PC-3 (cell line): ENCODE measurements at regions not wholly inside any gene's neighbourhood (a gene's known extent, or its start where the extent isn't known, plus 50 kb on each side); places are given as distances from the start of the nearest gene placed in this dataset.

Experiments used
- ATAC-seq: fragments of 200-7000 bp; cut with Tn5 transposase; 2 replicates; pipeline ENCODE4 v1.9.1; 2020; ENCODE audit warnings: mild to moderate bottlenecking, moderate library complexity
- BruUV-seq: library from RNA; stranded (reverse); fragments of 400-500 nt; replicated peaks from 2 replicates; lab custom pipeline; 2021; lab: Mats Ljungman, UMichigan
- CTCF ChIA-PET: fragments of 300-600 bp; sonication (Branson Sonifier 250); formaldehyde crosslinking; loops from one replicate; lab custom pipeline; 2022; ENCODE audit warnings: antibody characterized with exemption; lab: Charles Lee
- POLR2A ChIA-PET: fragments of 300-600 bp; sonication (Branson Sonifier 250); formaldehyde crosslinking; loops from one replicate; lab custom pipeline; 2022; ENCODE audit warnings: antibody characterized with exemption; ENCODE audit not compliant: unreplicated experiment; lab: Charles Lee
- DNase-seq: peaks from one replicate; pipeline ENCODE4 v3.0.0-alpha.2; 2015
- H2AFZ ChIP-seq: fragments of 300-600 bp; sonication (generic); 2 replicates; pipeline ENCODE4 v1.6.0; 2016; ENCODE audit warnings: antibody characterized with exemption, low read length
- H3F3A ChIP-seq: fragments of 300-600 bp; sonication (generic); one replicate; pipeline ENCODE4 v1.6.0; 2017; ENCODE audit warnings: antibody characterized with exemption, low read length, control low read depth, mild to moderate bottlenecking; ENCODE audit not compliant: unreplicated experiment
- H3K27ac ChIP-seq: fragments of 300-600 bp; sonication (generic); 2 replicates; pipeline ENCODE4 v1.5.1; 2016; ENCODE audit warnings: mild to moderate bottlenecking, low read length
- H3K27me3 ChIP-seq: fragments of 300-600 bp; sonication (generic); 2 replicates; pipeline ENCODE4 v1.6.1; 2016; ENCODE audit warnings: low read length, mixed read lengths
- H3K36me3 ChIP-seq: fragments of 300-600 bp; sonication (generic); 2 replicates; pipeline ENCODE4 v1.6.1; 2016; ENCODE audit warnings: low read depth, mixed run types, low read length, mixed read lengths
- H3K4me1 ChIP-seq: fragments of 300-600 bp; sonication (generic); 2 replicates; pipeline ENCODE4 v1.5.1; 2016; ENCODE audit warnings: low read length; ENCODE audit not compliant: insufficient read depth
- H3K4me2 ChIP-seq: fragments of 300-600 bp; sonication (generic); 2 replicates; pipeline ENCODE4 v1.6.0; 2016; ENCODE audit warnings: low read length
- H3K4me3 ChIP-seq: fragments of 300-600 bp; sonication (generic); 2 replicates; pipeline ENCODE4 v1.5.1; 2016; ENCODE audit warnings: mild to moderate bottlenecking, low read length, mixed read lengths
- H3K79me2 ChIP-seq: fragments of 300-600 bp; sonication (generic); 2 replicates; pipeline ENCODE4 v1.6.1; 2017; ENCODE audit warnings: low read length, mixed read lengths
- H3K9ac ChIP-seq: fragments of 300-600 bp; sonication (generic); 2 replicates; pipeline ENCODE4 v1.6.0; 2016; ENCODE audit warnings: mild to moderate bottlenecking, low read length
- H3K9me2 ChIP-seq: fragments of 300-600 bp; sonication (generic); replicated peaks from 2 replicates; pipeline ENCODE4 v1.6.1; 2016; ENCODE audit warnings: mixed run types, low read length, mixed read lengths
- H3K9me3 ChIP-seq: fragments of 300-600 bp; sonication (generic); 2 replicates; pipeline ENCODE4 v1.6.1; 2016; ENCODE audit warnings: low read length, mixed read lengths
- H4K20me1 ChIP-seq: fragments of 300-600 bp; sonication (generic); 2 replicates; pipeline ENCODE4 v1.6.1; 2016; ENCODE audit warnings: low read length, mixed read lengths
- CTCF ChIP-seq: fragments of 300-600 bp; sonication (generic); conservative IDR thresholded peaks from 2 replicates; pipeline ENCODE4 v1.5.1; 2017; ENCODE audit warnings: antibody characterized with exemption, low read depth, mild to moderate bottlenecking, low read length
- EZH2 ChIP-seq: fragments of 300-600 bp; sonication (generic); IDR thresholded peaks from one replicate; pipeline ENCODE4 v1.6.1; 2017; ENCODE audit warnings: antibody characterized with exemption, mild to moderate bottlenecking, low read length; ENCODE audit not compliant: unreplicated experiment
- EZH2phosphoT487 ChIP-seq: fragments of 300-600 bp; sonication (generic); IDR thresholded peaks from 2 replicates; pipeline ENCODE4 v1.6.1; 2018; ENCODE audit warnings: mild to moderate bottlenecking, antibody characterized with exemption, low read length, borderline replicate concordance
- intact Hi-C: fragments of 100-400 bp; cut with micrococcal nuclease; formaldehyde crosslinking; loops from 2 replicates; pipeline ENCODE4 v1.9.0; 2023

DNA sequence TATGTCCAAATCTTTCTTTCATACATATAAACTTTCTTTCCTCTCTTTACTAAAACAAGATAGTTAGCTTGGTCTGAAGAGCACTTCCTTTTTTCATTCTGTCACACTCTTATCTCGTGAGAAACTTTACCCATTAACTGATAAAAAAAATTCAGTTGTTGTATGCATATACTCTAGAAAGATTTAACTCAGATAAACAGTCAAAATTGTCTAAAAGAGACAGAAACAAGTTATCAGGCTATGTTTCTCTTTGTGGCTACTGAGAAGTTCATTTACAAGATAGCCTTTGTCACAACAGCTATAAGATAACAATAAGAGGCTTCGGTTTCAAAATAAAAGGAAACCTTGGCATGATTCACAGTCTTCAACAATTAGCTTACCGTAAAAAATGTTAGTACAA lies 235.7 kb upstream of the ATP10A start:
- Histone ChIP-seq H3K9ac (no peak overlapping the region), H3K36me3 (no peaks in the 10 kb centered on the region), H3F3A (no peaks in the 10 kb centered on the region), H4K20me1 (no peaks in the 10 kb centered on the region), H2AFZ (no peak overlapping the region), H3K4me1 (no peaks in the 10 kb centered on the region), H3K9me2 (no peaks in the 10 kb centered on the region), H3K4me2 (no peak overlapping the region), H3K4me3 (no peak overlapping the region), H3K9me3 (no peaks in the 10 kb centered on the region), H3K27me3 (no peaks in the 10 kb centered on the region), H3K79me2 (no peaks in the 10 kb centered on the region), H3K27ac (no peak overlapping the region)
- DNase-seq (no peak), ATAC-seq (no peak)
- TF ChIP-seq CTCF (no peak), EZH2phosphoT487 (no peak), EZH2 (no peak)
- intact Hi-C loops: no loop called here
- BruUV-seq: no TSS peak
- ChIA-PET CTCF (no interaction called here), POLR2A (no interaction called here)

GRCh38 chr15:26097216-26097615 lies 234.1 kb upstream of the ATP10A start:
- Histone ChIP-seq H3K4me2 (no peak overlapping the region), H3K9ac (no peak overlapping the region), H3F3A (no peaks in the 10 kb centered on the region), H3K36me3 (no peaks in the 10 kb centered on the region), H3K4me3 (no peak overlapping the region), H3K9me2 (no peaks in the 10 kb centered on the region), H2AFZ (no peak overlapping the region), H3K4me1 (no peaks in the 10 kb centered on the region), H3K79me2 (no peaks in the 10 kb centered on the region), H3K27me3 (no peaks in the 10 kb centered on the region), H3K27ac (no peak overlapping the region), H3K9me3 (no peaks in the 10 kb centered on the region), H4K20me1 (no peaks in the 10 kb centered on the region)
- intact Hi-C loops: no loop called here
- ChIA-PET POLR2A (no interaction called here), CTCF (no interaction called here)
- ATAC-seq (no peak), DNase-seq (no peak)
- BruUV-seq: no TSS peak
- no peak for TF ChIP-seq EZH2
- TF ChIP-seq EZH2phosphoT487: no peak
- TF ChIP-seq CTCF: no peak

GRCh38 chr15:26096581-26096980 lies 233.5 kb upstream of the ATP10A start:
- no peaks in the 10 kb centered on the region for H3K79me2 ChIP-seq
- CTCF ChIA-PET: no interaction called here
- POLR2A ChIA-PET: no interaction called here
- no peaks in the 10 kb centered on the region for H4K20me1 ChIP-seq
- DNase-seq (no peak), ATAC-seq (no peak)
- no TSS peak for BruUV-seq
- H3F3A ChIP-seq: no peaks in the 10 kb centered on the region
- TF ChIP-seq CTCF (no peak), EZH2phosphoT487 (no peak), EZH2 (no peak)
- no peak overlapping the region for H3K9ac ChIP-seq
- no peaks in the 10 kb centered on the region for H3K4me1 ChIP-seq
- no peaks in the 10 kb centered on the region for H3K9me2 ChIP-seq
- no peaks in the 10 kb centered on the region for H3K27me3 ChIP-seq
- H2AFZ ChIP-seq: no peak overlapping the region
- no peaks in the 10 kb centered on the region for H3K9me3 ChIP-seq
- no peaks in the 10 kb centered on the region for H3K36me3 ChIP-seq
- no peak overlapping the region for H3K4me3 ChIP-seq
- no peak overlapping the region for H3K4me2 ChIP-seq
- H3K27ac ChIP-seq: no peak overlapping the region
- intact Hi-C loops: no loop called here
